K562 (cell line): ENCODE measurements at regions not wholly inside any gene's neighbourhood (a gene's known extent, or its start where the extent isn't known, plus 50 kb on each side); places are given as distances from the start of the nearest gene placed in this dataset.

Source experiments
- BCL6 ChIP-seq: fragments of 250-450 bp; sonication (Bioruptor Pico); IDR thresholded peaks from 2 replicates; pipeline ENCODE4 v1.4.0; 2020
- CEBPG ChIP-seq, 3 experiments: fragments of 200-800 bp in 1 of 3; sonication (Bioruptor generic) in 1 of 3; sonication (generic) in 1 of 3; formaldehyde crosslinking in 1 of 3; IDR thresholded peaks in 2 of 3; conservative IDR thresholded peaks in 1 of 3; 2 replicates each; pipeline versions ENCODE4 v1.6.1 to v1.8.0; 2016 to 2022; ENCODE audit warnings: missing compliant biosample characterization in 2 of 3, missing genetic modification characterization in 2 of 3, mild to moderate bottlenecking in 1 of 3, missing genetic modification reagents in 1 of 3
- CTCF ChIP-seq, 3 experiments: IDR thresholded peaks in 2 of 3; conservative IDR thresholded peaks in 1 of 3; 2 replicates each; pipeline ENCODE4 v1.5.1; 2011 to 2012; ENCODE audit warnings: low read length in 3 of 3, mild to moderate bottlenecking in 3 of 3, control low read depth in 2 of 3, improper control_type of control experiment in 1 of 3, inconsistent platforms in 1 of 3, low read depth in 1 of 3, mixed read lengths in 1 of 3, moderate library complexity in 1 of 3; ENCODE audit not compliant: insufficient read depth in 2 of 3
- EZH2 ChIP-seq: IDR thresholded peaks from 2 replicates; pipeline ENCODE4 v1.6.1; 2012; ENCODE audit warnings: low read depth, mild to moderate bottlenecking, inconsistent platforms, low read length, borderline replicate concordance
- HDAC6 ChIP-seq: IDR thresholded peaks from 2 replicates; pipeline ENCODE4 v1.6.1; 2012; ENCODE audit warnings: low read depth, mild to moderate bottlenecking, control low read depth, inconsistent platforms, low read length, moderate library complexity
- KLF1 ChIP-seq: fragments of 450-650 bp; IDR thresholded peaks from 2 replicates; pipeline ENCODE4 v1.6.1; 2016; ENCODE audit warnings: missing genetic modification characterization, missing compliant biosample characterization
- PHF8 ChIP-seq: fragments of 200-600 bp; sonication (generic); IDR thresholded peaks from 2 replicates; pipeline ENCODE4 v1.6.1; 2012; ENCODE audit warnings: mixed run types, mild to moderate bottlenecking, inconsistent platforms, low read length, moderate library complexity, borderline replicate concordance
- PML ChIP-seq: IDR thresholded peaks from 2 replicates; pipeline ENCODE4 v1.6.1; 2012; ENCODE audit warnings: low read length, inconsistent platforms
- POLR2A ChIP-seq: fragments of 450-650 bp; conservative IDR thresholded peaks from 2 replicates; pipeline ENCODE4 v1.6.1; 2016
- SPI1 ChIP-seq: IDR thresholded peaks from 2 replicates; pipeline ENCODE4 v1.6.1; 2011; ENCODE audit warnings: low read depth, low read length, control low read depth, borderline replicate concordance
- STAG1 ChIP-seq: sonication (generic); formaldehyde crosslinking; IDR thresholded peaks from 2 replicates; pipeline ENCODE4 v1.5.0; 2020; ENCODE audit warnings: missing genetic modification reagents, borderline replicate concordance
- ZNF316 ChIP-seq: fragments of 450-650 bp; IDR thresholded peaks from 2 replicates; pipeline ENCODE4 v1.6.1; 2016
- ZNF707 ChIP-seq: fragments of 250-450 bp; sonication (Bioruptor Pico); conservative IDR thresholded peaks from 2 replicates; pipeline ENCODE4 v1.8.0; 2022; ENCODE audit warnings: inconsistent platforms, mild to moderate bottlenecking, moderate library complexity
- TF ChIP-seq, protein P1 (sequence below): sonication (generic); formaldehyde crosslinking; IDR thresholded peaks from 2 replicates; pipeline ENCODE4 v1.8.1; 2023; ENCODE audit warnings: missing genetic modification reagents, mild to moderate bottlenecking, borderline replicate concordance

- TF ChIP-seq STAG1 (CRISPR knock-in tag), result no peak
- no peak for TF ChIP-seq EZH2
- TF ChIP-seq HDAC6, result no peak
- TF ChIP-seq BCL6 (CRISPR knock-in tag), result no peak
- TF ChIP-seq PHF8, result no peak
- TF ChIP-seq POLR2A, result no peak
- TF ChIP-seq ZNF707, result no peak
- TF ChIP-seq KLF1 (tag), result no peak
- TF ChIP-seq CEBPG (CRISPR knock-in tag; IDR thresholded peaks at IDR 0.05), result no peak
- no peak for TF ChIP-seq CEBPG (tag; conservative IDR thresholded peaks at IDR 0.05 in 1 of 2, IDR thresholded peaks at IDR 0.05 in 1 of 2)
- TF ChIP-seq SPI1, result no peak
- no peak for TF ChIP-seq PML
- TF ChIP-seq, protein P1, sequence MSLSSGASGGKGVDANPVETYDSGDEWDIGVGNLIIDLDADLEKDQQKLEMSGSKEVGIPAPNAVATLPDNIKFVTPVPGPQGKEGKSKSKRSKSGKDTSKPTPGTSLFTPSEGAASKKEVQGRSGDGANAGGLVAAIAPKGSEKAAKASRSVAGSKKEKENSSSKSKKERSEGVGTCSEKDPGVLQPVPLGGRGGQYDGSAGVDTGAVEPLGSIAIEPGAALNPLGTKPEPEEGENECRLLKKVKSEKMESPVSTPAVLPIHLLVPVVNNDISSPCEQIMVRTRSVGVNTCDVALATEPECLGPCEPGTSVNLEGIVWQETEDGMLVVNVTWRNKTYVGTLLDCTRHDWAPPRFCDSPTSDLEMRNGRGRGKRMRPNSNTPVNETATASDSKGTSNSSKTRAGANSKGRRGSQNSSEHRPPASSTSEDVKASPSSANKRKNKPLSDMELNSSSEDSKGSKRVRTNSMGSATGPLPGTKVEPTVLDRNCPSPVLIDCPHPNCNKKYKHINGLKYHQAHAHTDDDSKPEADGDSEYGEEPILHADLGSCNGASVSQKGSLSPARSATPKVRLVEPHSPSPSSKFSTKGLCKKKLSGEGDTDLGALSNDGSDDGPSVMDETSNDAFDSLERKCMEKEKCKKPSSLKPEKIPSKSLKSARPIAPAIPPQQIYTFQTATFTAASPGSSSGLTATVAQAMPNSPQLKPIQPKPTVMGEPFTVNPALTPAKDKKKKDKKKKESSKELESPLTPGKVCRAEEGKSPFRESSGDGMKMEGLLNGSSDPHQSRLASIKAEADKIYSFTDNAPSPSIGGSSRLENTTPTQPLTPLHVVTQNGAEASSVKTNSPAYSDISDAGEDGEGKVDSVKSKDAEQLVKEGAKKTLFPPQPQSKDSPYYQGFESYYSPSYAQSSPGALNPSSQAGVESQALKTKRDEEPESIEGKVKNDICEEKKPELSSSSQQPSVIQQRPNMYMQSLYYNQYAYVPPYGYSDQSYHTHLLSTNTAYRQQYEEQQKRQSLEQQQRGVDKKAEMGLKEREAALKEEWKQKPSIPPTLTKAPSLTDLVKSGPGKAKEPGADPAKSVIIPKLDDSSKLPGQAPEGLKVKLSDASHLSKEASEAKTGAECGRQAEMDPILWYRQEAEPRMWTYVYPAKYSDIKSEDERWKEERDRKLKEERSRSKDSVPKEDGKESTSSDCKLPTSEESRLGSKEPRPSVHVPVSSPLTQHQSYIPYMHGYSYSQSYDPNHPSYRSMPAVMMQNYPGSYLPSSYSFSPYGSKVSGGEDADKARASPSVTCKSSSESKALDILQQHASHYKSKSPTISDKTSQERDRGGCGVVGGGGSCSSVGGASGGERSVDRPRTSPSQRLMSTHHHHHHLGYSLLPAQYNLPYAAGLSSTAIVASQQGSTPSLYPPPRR (CRISPR knock-in tag), result no peak
- no peak for TF ChIP-seq CTCF (IDR thresholded peaks at IDR 0.05 in 2 of 3, conservative IDR thresholded peaks at IDR 0.05 in 1 of 3; ENCODE audit: insufficient read depth in 2 of 3, low read depth in 1 of 3, low read length in 3 of 3)
- TF ChIP-seq ZNF316, result no peak
Observed at GRCh38 chr13:103615771-103616170, 549.6 kb upstream of the SLC10A2 start.
